HL-60 (cell line): ENCODE measurements at regions not wholly inside any gene's neighbourhood (a gene's known extent, or its start where the extent isn't known, plus 50 kb on each side); places are given as distances from the start of the nearest gene placed in this dataset.

Experiments used
- DNase-seq, 2 experiments: peaks; one replicate each; pipeline ENCODE4 v3.0.0-alpha.2; 2010 to 2020; ENCODE audit warnings: low read depth in 1 of 2, low spot score in 1 of 2
- H3K27ac ChIP-seq: fragments of 250-450 bp; sonication (Bioruptor Pico); replicated peaks from 2 replicates; pipeline ENCODE4 v1.5.1; 2020; ENCODE audit warnings: mild to moderate bottlenecking, moderate library complexity
- H3K27me3 ChIP-seq: fragments of 250-450 bp; sonication (Bioruptor Pico); 2 replicates; pipeline ENCODE4 v1.5.1; 2021; ENCODE audit warnings: mild to moderate bottlenecking, moderate library complexity; ENCODE audit not compliant: insufficient read depth, poor library complexity, severe bottlenecking
- H3K4me3 ChIP-seq: replicated peaks from 2 replicates; pipeline ENCODE4 v1.5.1; 2011; ENCODE audit warnings: mild to moderate bottlenecking, control low read depth, low read length; ENCODE audit not compliant: insufficient read depth
- CTCF ChIP-seq: IDR thresholded peaks from one replicate; pipeline ENCODE4 v1.5.1; 2011; ENCODE audit warnings: low read length, control low read depth, inconsistent platforms; ENCODE audit not compliant: insufficient read depth
- GABPA ChIP-seq: IDR thresholded peaks from 2 replicates; pipeline ENCODE4 v1.6.1; 2012; ENCODE audit warnings: low read depth
- POLR2AphosphoS5 ChIP-seq: IDR thresholded peaks from 2 replicates; pipeline ENCODE4 v1.6.1; 2012; ENCODE audit warnings: low read depth
- REST ChIP-seq: IDR thresholded peaks from 2 replicates; pipeline ENCODE4 v1.6.1; 2012; ENCODE audit warnings: low read depth; ENCODE audit not compliant: insufficient replicate concordance
- SPI1 ChIP-seq: IDR thresholded peaks from 2 replicates; pipeline ENCODE4 v1.6.1; 2012; ENCODE audit warnings: low read depth, mild to moderate bottlenecking, borderline replicate concordance

- H3K27ac ChIP-seq, result no peak overlapping the region
- DNase-seq, result no peak
- TF ChIP-seq POLR2AphosphoS5 (no peak), GABPA (no peak), SPI1 (no peak), CTCF (no peak), REST (no peak)
Measured at GRCh38 chr2:234565201-234565600, 68.3 kb upstream of the ARL4C start.

GRCh38 chr2:234564699-234565098 is 67.8 kb upstream of the ARL4C start:
- Histone ChIP-seq H3K4me3 (no peak overlapping the region), H3K27me3 (no peaks in the 10 kb centered on the region), H3K27ac (no peak overlapping the region)
- no peak for TF ChIP-seq CTCF
- TF ChIP-seq POLR2AphosphoS5, result no peak
- no peak for TF ChIP-seq GABPA
- TF ChIP-seq REST, result no peak
- TF ChIP-seq SPI1, result no peak
- DNase-seq, result no peak

More at GRCh38 chr2:234565201-234565600, 68.3 kb upstream of the ARL4C start:
- H3K4me3 ChIP-seq, result no peak overlapping the region
- no peaks in the 10 kb centered on the region for H3K27me3 ChIP-seq

GRCh38 chr2:234559609-234560008 is 62.7 kb upstream of the ARL4C start:
- Histone ChIP-seq H3K27me3 (no peaks in the 10 kb centered on the region), H3K4me3 (no peak overlapping the region)
- DNase-seq, result no peak

More at GRCh38 chr2:234559609-234560008, 62.7 kb upstream of the ARL4C start:
- TF ChIP-seq SPI1 (no peak), CTCF (no peak), GABPA (no peak), REST (no peak), POLR2AphosphoS5 (no peak)
- no peak overlapping the region for H3K27ac ChIP-seq
